Ascending aorta (tissue), 2 donors: ENCODE measurements at regions not wholly inside any gene's neighbourhood (a gene's known extent, or its start where the extent isn't known, plus 50 kb on each side); places are given as distances from the start of the nearest gene placed in this dataset.
"Not testable (repeated sequence)": the region's sequence is repeated elsewhere in the genome, so short reads cannot be mapped to it uniquely, and the experiment has no call there.

Experiments
- DNase-seq, 2 donors: peaks; one replicate each; pipeline ENCODE4 v3.0.0-alpha.2; 2019; ENCODE audit warnings: low spot score in 2 of 2
- H3K27ac ChIP-seq, 2 donors: fragments of 200-600 bp; sonication (generic); one replicate each; pipeline ENCODE4 v1.5.1; 2016 to 2017; ENCODE audit warnings: mild to moderate bottlenecking in 1 of 2
- H3K27me3 ChIP-seq: fragments of 200-600 bp; sonication (generic); one replicate; pipeline ENCODE4 v1.5.1; 2017
- H3K36me3 ChIP-seq, 2 donors: fragments of 200-600 bp; sonication (generic); one replicate each; pipeline ENCODE4 v1.5.1; 2016
- H3K4me1 ChIP-seq, 2 donors: fragments of 200-600 bp; sonication (generic); one replicate each; pipeline ENCODE4 v1.5.1; 2016 to 2017; ENCODE audit warnings: mild to moderate bottlenecking in 1 of 2
- H3K4me3 ChIP-seq, 2 donors: fragments of 200-600 bp; sonication (generic); one replicate each; pipeline ENCODE4 v1.5.1; 2016 to 2017; ENCODE audit warnings: mild to moderate bottlenecking in 1 of 2
- H3K9me3 ChIP-seq, 2 donors: fragments of 200-600 bp; sonication (generic); one replicate each; pipeline ENCODE4 v1.5.1; 2016
- intact Hi-C: fragments of 100-400 bp; cut with DNase I; formaldehyde crosslinking; loops from one replicate; pipeline ENCODE4 v1.15.1; 2023
- TF ChIP-seq, protein P1 (sequence below), 3 experiments: fragments of 200-600 bp in 2 of 3; fragments of 450-650 bp in 1 of 3; sonication (generic) in 2 of 3; IDR thresholded peaks; one replicate each; pipeline ENCODE4 v1.5.1; 2016 to 2019; ENCODE audit warnings: antibody characterized with exemption in 3 of 3, mild to moderate bottlenecking in 1 of 3, moderate library complexity in 1 of 3

DNA sequence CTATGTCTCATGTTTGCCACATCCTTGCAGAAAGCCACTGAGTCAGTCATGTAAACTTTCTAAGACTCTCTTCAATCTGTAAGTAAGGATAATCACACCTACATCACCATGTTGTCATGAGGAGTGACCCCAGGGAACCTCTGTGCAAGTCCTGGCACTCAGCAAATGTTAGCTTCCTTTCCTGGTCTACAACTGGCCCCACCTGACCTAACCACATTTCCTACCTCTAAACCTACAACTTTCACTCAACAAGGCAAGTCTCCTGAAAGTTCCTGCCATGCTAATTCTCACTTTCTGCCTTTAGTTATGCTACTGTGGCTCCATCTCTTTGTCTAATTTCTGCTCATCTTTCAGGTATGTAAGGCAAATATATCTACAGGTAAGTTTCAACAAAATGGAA is 72.3 kb upstream of the SEM1 start:
- TF ChIP-seq, protein P1, sequence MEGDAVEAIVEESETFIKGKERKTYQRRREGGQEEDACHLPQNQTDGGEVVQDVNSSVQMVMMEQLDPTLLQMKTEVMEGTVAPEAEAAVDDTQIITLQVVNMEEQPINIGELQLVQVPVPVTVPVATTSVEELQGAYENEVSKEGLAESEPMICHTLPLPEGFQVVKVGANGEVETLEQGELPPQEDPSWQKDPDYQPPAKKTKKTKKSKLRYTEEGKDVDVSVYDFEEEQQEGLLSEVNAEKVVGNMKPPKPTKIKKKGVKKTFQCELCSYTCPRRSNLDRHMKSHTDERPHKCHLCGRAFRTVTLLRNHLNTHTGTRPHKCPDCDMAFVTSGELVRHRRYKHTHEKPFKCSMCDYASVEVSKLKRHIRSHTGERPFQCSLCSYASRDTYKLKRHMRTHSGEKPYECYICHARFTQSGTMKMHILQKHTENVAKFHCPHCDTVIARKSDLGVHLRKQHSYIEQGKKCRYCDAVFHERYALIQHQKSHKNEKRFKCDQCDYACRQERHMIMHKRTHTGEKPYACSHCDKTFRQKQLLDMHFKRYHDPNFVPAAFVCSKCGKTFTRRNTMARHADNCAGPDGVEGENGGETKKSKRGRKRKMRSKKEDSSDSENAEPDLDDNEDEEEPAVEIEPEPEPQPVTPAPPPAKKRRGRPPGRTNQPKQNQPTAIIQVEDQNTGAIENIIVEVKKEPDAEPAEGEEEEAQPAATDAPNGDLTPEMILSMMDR (IDR thresholded peaks at IDR 0.05), result no peak
- Histone ChIP-seq H3K36me3 (no peaks in the 10 kb centered on the region), H3K27ac (no peak overlapping the region), H3K4me3 (no peak overlapping the region), H3K4me1 (no peaks in the 10 kb centered on the region), H3K9me3 (no peaks in the 10 kb centered on the region), H3K27me3 (no peaks in the 10 kb centered on the region)
- DNase-seq, result no peak
- intact Hi-C loops, result no loop called here

DNA sequence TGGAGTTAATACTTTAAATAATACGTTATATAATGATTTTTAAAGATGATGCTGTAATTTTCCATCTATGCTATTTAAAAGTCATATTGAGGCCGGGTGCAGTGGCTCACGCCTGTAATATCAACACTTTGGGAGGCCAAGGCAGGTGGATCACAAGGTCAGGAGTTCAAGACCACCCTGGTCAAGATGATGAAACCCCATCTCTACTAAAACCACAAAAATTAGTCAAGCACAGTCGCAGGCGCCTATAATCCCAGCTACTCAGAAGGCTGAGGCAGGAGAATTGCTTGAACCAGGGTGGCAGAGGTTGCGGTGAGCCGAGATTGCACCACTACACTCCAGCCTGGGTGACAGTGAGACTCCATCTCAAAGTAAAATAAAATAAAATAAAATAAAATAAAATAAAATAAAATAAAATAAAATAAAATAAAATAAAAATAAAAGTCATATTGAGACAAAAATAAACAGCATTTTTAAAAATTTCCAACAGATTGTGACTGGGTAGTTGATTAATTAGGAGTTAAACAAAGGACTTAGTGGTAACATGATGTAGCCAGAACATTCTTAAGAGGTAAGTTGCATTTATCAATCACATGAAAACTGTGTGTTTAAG is 73.1 kb upstream of the SEM1 start:
- H3K4me3 ChIP-seq, H3K9me3 ChIP-seq, H3K36me3 ChIP-seq, intact Hi-C loops, DNase-seq, H3K27ac ChIP-seq, H3K27me3 ChIP-seq, H3K4me1 ChIP-seq: not testable (repeated sequence)

DNA sequence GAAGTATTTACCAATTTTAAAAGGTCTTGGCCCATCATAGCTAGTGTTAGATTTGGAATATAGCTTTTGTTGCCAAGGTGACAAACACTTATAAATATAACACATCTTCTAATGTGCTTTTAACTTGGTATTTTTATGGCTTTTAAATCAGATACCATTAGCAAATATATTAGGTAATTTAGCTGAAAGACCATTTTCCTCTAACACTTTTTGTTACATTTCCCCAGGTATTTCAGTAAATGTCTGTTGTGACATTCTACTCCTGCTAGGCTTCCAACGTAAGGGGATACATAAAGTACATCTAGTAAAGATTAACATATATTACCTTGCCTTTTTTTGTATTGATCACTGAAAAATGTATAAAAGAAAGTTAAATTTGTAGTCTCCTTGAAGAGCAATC is 75.0 kb upstream of the SEM1 start:
- H3K27ac ChIP-seq, result no peak overlapping the region
- TF ChIP-seq, protein P1 (IDR thresholded peaks at IDR 0.05), result no peak
- no peaks in the 10 kb centered on the region for H3K4me1 ChIP-seq
- no peaks in the 10 kb centered on the region for H3K36me3 ChIP-seq
- no peak for DNase-seq
- no peaks in the 10 kb centered on the region for H3K27me3 ChIP-seq
- intact Hi-C loops, result no loop called here
- H3K9me3 ChIP-seq, result no peaks in the 10 kb centered on the region
- H3K4me3 ChIP-seq, result no peak overlapping the region

DNA sequence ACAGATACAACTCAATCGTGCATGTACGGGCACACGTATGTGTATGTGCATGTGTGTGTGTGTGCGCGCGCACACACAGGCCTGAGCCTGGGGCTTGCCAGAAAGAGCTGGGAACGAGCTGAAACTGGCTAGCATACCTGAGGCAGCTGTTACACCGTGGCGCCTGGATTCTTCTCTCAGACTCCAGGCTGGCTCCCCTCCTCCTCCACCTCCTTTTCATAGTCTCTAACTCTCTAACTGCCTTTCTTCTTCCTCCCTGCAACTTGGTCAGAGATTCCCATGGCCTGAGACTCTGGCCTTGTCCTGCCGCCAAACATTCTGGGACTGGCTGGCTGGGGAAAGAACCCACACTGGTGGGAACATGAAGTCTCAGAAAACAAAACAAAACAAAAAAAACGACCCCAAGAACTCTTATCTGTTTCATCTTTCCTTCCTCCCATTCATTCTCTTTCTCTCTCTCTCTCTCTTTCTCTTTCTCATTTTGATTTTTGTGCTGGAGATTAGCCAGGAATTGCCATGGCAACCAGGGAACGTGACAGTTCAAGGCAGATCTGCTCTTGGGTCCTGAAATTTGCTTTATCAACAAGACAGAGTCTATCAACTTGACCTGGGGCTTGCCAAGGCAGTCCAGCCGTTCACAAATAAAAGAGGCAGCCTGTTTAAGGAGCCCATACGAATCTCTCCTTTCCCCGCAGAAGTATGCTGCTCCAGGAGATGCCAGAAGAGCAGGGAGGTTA is 76.8 kb upstream of the SEM1 start:
- H3K4me3 ChIP-seq, result no peak overlapping the region
- no peaks in the 10 kb centered on the region for H3K27me3 ChIP-seq
- TF ChIP-seq, protein P1 (IDR thresholded peaks at IDR 0.05), result no peak
- no peak overlapping the region for H3K27ac ChIP-seq
- no peaks in the 10 kb centered on the region for H3K4me1 ChIP-seq
- intact Hi-C loops, result no loop called here
- H3K36me3 ChIP-seq, result no peaks in the 10 kb centered on the region
- H3K9me3 ChIP-seq, result no peaks in the 10 kb centered on the region
- no peak for DNase-seq

DNA sequence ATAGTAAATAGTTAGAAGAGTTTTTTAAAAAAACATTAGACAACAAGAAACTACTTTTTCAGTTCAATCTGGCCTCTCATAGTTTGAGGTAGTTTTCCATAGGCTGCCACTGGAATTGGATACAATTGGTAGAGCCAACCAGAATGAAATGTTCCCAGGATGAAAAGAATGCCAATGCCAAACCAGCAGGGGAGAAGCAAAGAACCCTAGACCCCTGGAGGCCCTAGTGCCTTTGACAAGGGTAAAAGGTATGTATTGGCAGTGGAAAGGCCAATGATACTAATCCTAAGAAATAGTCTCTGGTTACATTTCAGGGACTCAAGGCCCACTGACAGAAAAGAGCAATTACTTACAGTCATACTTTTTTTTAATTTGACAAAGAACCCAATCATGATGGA is 77.4 kb upstream of the SEM1 start:
- Histone ChIP-seq H3K27ac (no peak overlapping the region), H3K4me1 (no peaks in the 10 kb centered on the region), H3K27me3 (no peaks in the 10 kb centered on the region), H3K36me3 (no peaks in the 10 kb centered on the region), H3K4me3 (no peak overlapping the region), H3K9me3 (no peaks in the 10 kb centered on the region)
- DNase-seq, result no peak
- TF ChIP-seq, protein P1 (IDR thresholded peaks at IDR 0.05), result no peak
- intact Hi-C loops, result no loop called here

DNA sequence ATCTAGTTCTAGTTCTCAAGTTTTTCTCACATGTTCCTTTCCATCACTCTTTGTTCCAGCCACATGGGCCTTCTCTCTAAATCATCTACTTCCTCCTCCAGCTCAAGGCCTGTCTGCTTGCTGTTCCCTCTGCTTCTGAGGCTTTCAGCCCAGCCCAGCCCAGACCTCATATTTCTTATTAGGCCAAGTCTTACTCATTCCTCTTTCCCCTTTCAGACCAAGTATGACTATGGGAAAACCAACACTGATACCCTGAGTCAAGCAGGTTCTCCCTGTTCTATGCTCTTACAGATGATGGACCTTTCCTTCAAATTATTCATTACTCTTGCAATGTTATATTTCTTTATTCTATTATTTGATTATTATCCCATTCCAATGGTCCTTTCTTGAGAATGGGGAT is 80.3 kb upstream of the SEM1 start:
- intact Hi-C loops, result no loop called here

More for the DNA sequence above, 80.3 kb upstream of the SEM1 start:
- no peak overlapping the region for H3K27ac ChIP-seq
- no peaks in the 10 kb centered on the region for H3K27me3 ChIP-seq
- no peaks in the 10 kb centered on the region for H3K9me3 ChIP-seq
- H3K4me3 ChIP-seq, result no peak overlapping the region
- no peak for DNase-seq
- no peaks in the 10 kb centered on the region for H3K36me3 ChIP-seq
- TF ChIP-seq, protein P1 (IDR thresholded peaks at IDR 0.05), result no peak
- no peaks in the 10 kb centered on the region for H3K4me1 ChIP-seq
